NCI-H1930 (cell line): ENCODE measurements at regions not wholly inside any gene's neighbourhood (a gene's known extent, or its start where the extent isn't known, plus 50 kb on each side); places are given as distances from the start of the nearest gene placed in this dataset.
"Not testable (repeated sequence)": the region's sequence is repeated elsewhere in the genome, so short reads cannot be mapped to it uniquely, and the experiment has no call there.

ENCODE experiments used
- DNase-seq, 2 experiments: peaks; one replicate each; lab custom pipeline; 2025; lab: John Stamatoyannopoulos, UW

DNA sequence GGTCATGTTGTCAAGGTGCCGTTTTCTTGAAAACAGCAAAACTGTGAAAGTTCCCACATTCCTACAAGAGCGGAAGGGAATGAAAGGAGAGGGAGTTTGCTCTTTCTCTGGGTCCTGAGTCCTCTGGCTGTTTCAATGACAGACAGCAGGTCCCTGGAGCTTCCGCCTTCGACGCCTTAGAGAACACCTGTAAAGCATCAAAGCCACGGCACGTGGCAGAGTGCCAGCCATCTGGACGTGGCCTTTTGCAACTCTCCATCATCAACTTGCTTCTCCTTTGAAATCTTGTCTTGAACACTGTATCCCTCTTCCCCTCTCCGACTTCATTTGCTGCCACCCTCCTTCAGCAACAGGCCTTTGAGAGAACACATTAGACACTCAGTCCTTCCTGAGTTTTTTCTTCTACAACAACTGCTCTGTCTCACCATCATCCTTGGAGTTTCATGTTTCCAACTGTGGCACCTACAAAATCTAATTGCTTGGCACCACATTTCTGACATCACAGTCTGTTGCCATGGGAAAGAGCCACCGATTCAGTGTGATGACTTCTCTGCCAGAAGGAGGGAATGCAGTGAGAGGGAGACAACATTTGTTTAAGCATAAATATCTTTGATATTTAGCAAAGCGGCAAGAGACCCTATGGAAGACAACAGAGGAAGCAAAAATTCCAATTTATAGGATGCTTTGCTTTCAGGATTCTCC, 204.9 kb upstream of the PTER start:
- no peak for DNase-seq

DNA sequence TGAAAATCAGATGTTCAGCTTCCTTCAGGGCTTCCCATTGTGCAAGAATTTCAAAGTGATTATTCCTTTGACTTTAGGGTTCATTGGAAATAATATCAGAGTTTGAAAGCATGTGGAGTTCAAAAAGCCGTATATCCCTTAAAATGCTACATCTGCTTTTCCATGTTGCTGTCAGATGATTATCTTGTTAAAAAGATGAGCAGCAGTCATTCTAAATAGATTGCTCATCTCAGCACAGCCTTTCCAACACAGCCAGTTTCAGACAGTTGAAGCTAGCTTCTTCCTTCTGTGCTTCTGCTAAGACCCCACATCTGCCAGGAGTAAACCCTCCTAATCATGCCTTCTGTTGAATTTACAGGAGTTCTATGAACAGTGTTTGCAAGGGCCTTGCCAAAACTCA, 204.4 kb upstream of the PTER start:
- DNase-seq, result no peak

DNA sequence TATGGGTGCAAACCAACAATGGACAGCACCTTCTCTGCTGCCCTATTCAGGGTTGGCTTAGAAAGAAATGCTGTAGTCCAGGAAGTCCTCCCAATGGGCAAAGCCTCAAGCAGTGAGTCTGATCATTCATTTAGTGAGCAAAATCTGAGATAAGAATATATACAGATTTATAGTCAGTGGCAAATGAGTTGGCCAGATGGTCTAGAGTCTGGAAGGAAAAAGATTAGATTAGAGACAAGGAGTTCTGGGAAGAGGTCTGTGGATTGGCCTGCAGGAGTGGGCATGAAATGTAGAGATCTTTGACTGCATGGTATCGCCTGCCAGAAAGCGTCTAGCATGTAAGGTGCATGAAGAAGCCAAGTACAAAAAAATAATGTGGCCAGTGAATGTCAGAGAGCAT, 201.9 kb upstream of the PTER start:
- no peak for DNase-seq

DNA sequence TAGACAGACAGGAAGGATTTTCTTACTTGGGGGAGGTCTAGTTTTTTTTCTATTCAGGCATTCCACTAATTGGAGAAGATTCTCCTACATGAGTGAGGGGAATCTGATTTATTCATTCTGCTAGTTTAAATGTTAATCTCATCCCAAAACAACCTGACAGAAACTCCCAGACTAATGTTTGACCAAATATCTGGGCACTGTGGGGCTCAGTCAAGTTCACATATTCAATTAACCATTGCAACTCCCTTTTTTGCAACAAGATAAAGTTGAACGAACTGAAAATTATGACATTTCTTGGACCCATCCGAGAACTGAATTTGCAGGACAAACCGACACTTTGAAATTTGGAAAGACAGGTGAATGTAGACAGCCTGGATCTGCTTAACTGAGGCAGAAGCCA, 194.4 kb upstream of the PTER start:
- no peak for DNase-seq

DNA sequence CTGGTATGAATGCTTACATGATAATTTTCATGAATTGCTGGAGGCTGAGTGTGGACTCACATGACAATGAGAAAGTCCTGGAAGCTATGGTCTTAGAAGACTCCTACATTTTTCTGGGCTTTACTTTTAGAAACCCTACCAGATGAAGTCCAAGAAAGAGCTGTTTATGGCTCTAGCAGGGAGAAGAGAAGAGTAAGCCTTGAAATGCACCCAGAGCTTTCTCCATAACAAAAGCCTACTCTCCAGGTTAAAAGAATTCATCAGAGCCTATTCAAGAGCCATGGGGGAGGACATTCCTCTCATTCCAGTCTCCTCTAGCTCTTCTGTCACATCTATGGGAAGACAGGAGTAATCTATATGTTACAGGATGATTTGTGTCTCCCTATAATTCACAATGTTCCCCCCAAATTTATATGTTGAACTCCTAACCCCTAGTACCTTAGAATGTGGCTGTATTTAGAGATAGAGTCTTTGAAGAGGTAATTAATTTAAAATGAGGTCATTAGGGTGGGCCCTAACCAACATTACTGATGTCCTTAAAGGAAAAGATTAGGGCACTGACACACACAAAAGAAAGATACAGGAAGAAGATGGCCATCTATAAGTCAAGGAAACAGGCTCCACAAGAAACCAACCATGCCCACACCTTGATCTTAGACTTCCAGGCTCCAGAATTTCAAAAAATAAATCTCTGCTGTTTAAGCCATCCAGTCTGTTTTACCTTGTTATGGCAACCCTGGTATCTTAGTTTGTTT, 193.8 kb upstream of the PTER start:
- no peak for DNase-seq

DNA sequence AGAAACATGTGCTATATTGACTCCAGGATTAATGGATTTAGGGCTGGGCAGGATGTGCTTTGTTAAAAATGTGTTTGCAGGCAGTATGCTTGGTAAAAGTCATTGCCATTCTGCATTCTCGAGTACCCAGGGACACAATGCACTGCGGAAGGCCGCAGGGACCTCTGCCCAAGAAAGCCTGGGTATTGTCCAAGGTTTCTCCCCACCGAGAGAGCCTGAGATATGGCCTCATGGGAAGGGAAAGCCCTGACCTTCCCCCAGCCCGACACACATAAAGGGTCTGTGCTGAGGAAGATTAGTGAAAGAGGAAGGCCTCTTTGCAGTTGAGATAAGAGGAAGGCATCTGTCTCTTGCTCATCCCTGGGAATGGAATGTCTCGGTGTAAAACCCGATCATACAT, 186.7 kb upstream of the PTER start:
- DNase-seq, result not testable (repeated sequence)

DNA sequence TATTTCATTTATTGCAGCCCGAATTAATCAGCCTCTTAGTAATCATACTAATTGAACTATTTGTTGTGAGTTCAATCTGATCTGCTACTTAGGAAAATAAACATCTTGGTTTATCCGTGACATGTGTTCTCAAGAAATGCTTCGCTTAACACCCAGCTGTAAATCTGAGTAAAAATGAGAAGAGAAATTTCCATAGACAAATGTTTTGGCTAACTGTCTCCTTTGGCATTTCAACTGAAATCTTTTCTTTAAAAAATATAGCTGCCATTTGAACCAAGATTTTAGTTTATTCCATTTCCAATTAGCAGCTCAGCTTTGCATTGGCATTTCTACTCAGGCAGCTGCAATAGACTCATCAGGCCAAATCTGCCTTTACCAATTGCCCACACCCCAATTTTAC, 180.5 kb upstream of the PTER start:
- DNase-seq, result no peak

DNA sequence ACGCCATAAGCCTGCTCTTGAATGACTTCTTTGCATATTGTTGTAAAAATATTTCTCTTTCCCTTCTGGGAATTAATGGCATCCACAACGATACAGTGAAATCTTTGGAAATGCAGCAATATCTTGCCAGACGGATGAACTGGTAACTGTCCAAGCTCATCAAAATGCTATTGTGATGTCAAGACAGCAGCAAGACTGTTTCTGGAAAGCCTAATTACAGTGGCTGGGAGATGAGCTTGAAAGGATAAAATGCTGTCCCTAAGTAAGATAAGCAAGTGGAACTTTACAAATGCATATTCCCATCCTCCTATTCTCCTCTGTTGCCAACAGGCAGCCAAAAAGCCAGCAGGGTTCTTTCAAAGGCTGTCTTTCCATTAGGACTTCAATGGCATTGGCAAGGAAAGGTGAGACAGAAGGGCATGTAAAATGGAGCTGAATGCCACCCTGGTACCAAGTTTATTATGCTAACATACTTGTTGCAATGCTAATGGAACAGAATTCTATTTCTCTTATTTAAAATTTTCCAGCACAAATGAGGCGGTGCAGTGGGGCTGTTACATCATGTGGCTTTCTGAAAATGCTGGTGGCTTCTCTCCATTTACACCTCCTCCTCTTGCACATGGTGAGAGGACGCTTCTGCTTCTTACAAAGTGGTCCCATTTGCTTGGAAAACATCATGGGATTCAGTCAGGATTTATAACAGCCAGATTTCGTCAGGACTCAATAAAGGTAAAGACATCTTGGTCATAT, 178.3 kb upstream of the PTER start:
- no peak for DNase-seq

DNA sequence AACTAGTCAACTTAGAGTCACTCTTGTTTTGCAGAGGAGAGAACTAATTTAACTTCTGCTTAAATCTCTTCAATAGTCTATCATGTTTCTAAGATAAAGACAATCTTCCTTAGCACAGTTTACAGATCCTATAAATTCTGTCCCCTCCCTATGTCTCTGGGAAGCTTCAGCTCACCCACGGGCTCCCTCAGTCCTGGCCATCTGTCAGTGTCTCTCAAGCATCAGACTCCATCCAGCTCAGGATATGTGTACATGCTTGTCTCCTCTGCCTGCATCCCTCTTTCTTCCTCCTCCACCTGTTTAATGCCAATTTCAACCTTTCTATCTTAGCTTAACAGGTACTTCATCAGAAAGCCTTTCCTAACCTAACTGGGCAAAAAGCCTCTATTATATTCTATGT, 177.1 kb upstream of the PTER start:
- no peak for DNase-seq

DNA sequence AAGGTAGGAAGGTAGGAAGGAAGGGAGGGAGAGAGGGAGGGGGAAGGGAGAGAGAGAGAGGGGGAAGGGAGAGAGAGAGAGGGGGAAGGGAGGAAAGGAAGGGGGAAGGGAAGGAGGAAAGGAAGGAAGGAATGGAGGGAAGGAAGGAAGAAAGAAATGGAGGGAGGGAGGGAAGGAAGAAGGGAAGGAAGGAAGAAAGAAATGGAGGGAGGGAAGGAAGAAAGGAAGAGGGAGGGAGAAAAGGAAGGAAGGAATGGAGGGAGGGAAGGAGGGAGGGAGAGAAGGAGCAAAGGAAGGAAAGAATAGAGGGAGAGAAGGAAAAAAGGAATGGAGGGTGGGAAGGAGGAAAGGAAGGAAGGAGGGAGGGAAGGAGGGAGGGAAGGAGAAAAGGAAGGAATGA, 176.4 kb upstream of the PTER start:
- DNase-seq, result no peak

DNA sequence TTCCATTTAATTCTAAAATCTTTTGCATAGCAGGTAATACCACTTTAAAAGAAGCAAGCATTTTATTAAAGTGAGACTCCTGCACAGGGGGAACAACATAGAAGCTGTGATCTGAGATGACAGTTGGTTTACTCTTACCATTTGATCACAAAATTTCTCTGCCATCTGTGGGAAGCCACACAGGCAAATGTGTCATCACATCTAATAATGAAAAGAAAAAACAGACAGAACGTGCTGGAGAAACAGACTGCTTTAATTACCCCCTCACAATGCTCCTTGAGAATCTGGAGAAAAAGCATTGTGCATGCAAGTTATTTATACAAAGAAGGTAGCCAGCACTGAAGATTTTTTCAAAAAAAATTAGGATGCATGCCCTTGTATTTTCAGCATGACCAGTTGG, 165.2 kb upstream of the PTER start:
- no peak for DNase-seq

DNA sequence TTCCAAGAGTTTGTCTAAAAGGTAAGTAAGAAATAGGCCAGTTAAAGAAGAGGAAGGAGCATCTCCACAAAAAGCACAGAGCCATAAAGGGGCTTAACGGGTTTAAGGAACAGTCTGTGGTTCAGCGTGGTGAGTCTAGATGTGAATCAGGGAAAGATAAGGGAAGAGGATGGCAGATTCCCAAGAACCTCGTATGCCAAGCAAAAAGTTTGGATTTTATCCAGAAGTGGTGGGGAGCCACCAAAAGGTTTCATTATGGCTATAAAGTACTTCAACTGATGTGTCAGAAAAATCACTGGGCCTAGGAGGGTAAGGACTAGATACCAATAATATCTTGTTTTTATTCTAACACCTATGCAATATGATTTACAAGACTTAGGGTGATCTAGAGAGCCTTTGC, 161.9 kb upstream of the PTER start:
- no peak for DNase-seq

DNA sequence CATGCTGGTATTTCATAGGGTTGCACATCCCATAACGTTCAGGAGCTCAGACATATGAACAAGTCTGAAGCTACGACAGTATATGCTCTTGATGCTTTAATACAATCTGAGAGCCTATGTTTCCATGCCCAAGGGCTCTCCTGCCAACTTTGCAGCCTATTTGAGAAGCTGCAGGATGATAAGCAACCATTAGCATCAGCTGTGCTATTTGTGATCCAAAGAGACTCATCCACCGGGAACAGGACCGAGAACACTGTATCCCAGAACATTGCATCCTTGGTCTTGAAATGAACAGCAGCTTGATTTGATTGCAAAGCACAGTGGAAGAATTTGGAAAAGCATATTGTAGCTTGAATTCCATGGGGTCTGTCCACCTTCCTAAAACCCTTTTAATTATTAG, 156.2 kb upstream of the PTER start:
- DNase-seq, result no peak

DNA sequence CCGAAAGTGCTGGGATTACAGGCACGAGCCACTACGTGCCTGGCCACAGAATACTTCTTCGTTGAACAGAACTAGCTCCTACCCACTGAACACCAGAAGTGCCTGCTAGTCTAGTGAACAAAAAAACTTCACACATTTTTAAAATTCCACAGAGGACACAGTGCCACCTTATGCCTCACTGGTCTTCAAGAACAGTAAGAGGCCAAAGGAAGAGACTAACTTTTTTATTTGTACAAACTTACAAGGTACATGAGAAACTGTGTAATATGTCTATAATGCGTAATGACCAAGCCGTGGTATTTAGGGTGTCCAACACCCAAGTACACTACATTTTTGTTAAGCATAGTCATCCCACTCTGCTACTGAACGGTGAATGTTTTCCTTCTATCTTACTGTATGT, 144.4 kb upstream of the PTER start:
- DNase-seq, result no peak

DNA sequence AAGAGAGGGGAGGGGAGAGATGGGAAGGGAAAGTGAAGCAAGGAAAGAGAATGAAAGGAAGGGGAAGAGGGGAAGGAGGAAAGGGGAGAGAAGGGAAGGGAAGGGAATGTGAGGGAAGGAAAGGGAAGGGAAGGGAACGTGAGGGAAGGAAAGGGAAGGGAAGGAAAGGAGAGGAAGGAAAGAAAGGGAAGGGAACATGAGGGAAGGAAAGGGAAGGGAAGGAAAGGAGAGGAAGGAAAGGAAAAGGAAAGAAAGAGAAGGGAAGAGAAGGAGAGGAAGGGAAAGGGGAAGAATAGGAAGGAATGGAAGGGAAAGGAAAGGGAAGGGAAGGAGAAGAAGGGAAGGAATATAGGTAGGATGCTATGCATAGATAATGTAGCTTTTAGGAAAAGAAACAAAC, 139.7 kb upstream of the PTER start:
- no peak for DNase-seq

DNA sequence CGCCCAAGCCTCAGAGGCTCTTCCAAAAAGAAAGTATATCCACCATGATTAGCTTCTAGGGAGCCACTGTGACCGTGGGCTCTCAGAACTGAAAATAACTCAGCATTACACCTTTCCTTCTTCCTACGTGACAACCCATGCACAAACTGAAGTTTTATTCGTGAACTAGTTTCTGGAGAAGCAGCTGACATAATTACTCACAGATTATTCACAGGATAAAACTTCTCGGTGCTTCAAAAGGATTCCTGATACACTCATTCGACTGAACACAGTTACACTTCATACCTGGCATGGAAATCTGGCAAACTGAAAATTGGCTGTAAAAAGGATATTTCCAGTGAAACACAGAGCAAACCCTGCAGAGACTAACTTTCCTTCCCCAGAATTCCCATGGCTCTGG, 139.2 kb upstream of the PTER start:
- DNase-seq, result no peak

DNA sequence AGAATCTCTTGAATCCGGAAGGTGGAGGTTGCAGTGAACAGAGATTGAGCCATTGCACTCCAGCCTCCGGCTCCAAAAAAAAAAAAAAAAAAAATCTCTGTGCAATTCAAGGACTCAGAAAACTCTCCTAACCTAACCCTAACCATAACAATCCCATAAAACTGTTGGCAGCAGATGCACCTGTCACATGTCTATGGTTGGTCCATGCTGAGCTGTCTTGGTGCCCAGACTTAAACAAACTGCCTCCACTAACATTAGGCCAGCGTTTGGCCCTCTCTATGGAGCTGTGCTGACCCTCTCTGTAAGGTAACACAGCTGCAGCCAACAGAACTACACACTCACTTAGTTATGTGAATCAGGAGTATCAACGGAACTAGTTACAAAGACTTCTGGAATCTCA, 132.5 kb upstream of the PTER start:
- DNase-seq, result no peak

DNA sequence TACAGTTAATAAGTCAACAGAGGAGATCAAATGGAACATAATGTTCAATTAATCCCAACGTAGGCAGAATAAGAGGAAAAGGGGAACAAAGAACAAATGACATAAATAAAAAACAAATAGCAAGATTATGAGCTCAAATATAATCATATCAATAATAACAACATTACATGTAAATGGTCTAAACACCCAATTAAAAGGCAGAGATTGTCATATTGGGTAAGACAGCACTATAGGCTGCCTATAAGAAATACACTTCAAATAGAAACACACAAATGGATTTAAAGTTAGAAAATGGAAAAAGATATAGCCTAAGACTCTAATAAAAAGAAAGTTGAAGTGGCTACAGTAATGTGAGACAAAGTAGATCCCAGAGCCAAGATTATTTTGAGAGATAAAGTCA, 126.4 kb upstream of the PTER start:
- no peak for DNase-seq

DNA sequence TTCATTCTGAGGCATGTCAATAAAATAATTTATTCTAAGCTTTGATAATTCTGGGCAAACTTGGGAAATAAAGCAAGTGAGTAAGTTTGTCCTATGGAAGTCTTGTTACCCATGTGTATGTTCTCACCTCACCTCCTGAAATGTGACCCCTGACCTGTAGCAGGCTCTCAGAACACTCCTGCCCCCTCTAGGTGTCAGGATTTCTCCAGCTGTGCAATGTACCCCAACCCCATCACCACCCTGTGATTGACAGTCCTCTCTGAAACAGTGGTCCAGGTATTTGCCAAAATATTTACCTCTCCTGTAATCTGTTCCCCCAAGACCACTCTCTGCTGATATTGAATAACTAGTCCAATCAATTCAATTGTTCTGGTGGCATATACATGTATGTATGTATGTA, 122.6 kb upstream of the PTER start:
- DNase-seq, result no peak

DNA sequence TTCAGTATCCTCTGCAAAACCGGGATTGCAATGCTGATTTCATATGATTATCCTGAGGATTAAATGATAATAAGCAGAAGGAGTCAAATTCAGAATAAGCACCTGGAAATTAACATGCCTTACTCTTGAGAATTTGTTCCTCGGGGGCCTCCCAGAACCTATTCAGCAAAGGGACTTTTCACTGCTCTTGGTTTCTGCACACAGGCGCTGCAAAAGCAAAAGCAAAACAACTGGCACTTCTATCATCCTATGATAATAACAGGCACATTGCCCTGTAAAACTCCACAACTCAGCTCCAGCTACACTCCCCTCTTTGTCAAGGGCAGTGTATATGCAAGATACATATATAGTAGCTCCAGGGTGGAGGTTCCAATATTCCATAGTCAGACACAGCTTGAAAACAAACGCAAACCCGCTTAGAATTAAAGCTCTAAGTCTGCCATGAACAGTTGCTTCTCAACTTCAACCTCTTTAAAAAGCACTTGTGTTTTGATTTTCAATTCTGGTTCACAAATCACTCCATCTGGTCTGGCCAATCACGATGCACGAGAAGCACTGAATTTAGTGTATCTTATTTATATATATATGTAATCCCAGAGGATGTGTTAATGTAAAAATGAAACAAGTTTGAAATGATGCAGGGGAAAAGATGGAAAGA, 119.9 kb upstream of the PTER start:
- no peak for DNase-seq

DNA sequence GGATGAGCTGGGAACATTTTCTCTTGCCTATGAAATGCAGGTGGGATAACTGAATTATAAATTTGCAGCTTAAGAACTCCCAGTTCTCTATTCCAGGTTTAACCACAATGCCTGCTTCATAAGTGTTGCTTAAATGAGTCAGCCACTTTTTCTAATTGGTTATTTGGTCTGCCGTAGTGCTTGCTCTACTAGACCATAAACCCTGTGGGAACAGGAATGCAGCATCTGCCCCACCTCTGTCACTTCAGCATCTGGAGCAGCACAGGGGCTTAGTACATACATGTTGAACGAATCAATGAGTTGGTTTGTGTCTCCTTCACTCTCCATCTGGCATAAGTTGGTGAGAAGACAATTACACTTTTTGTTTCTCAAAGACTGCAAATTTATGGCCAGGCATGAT, 95.2 kb upstream of the PTER start:
- no peak for DNase-seq

DNA sequence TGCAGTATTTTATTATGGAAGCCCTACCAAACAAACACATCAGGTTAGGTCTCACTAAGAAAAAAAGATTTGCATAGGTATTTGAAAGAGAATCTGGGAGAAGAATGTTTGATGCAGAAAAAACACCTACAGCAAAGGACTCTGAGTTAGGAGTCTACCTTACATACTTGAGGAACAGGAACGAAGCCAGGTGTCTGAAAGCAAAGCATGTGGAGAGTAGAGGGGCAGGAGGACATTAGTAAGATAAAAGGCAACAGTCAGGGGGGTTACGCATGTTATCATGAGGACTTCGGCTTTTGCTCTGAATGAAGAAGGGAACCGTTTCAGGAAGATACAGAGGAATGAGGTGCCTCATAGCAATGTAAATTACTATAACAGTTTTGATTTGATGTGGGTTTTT, 87.9 kb upstream of the PTER start:
- no peak for DNase-seq

DNA sequence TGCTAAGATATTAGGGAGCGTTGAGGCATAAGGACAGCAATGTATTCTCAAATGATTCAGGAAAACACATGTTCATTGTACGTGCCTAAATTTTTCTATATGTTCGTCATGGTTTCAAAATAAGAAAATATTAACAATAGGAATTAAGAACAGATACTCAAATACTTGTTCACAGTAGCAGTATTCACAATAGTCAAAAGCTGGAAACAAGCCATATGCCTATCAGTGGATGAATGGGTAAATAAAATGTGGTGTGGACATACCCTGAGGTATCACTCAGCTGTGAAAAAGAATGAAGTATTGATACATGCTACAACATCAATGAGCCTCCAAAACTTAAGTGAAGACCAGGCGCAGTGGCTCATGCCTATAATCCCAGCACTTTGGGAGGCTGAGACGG, 84.7 kb upstream of the PTER start:
- DNase-seq, result no peak
